Loucy (cell line): ENCODE measurements at regions not wholly inside any gene's neighbourhood (a gene's known extent, or its start where the extent isn't known, plus 50 kb on each side); places are given as distances from the start of the nearest gene placed in this dataset.

ENCODE experiments used
- H2AFZ ChIP-seq: fragments of 200-600 bp; sonication (generic); 2 replicates; pipeline ENCODE4 v1.6.0; 2016; ENCODE audit warnings: antibody characterized with exemption, mild to moderate bottlenecking, low read length, moderate library complexity
- H3F3A ChIP-seq: fragments of 200-600 bp; 2 replicates; pipeline ENCODE4 v1.6.0; 2016; ENCODE audit warnings: antibody characterized with exemption, low read depth, mild to moderate bottlenecking
- H3K27me3 ChIP-seq: fragments of 200-600 bp; sonication (generic); 2 replicates; pipeline ENCODE4 v1.6.1; 2014; ENCODE audit warnings: low read length, mild to moderate bottlenecking; ENCODE audit not compliant: insufficient read depth, poor library complexity, severe bottlenecking
- H3K36me3 ChIP-seq: fragments of 200-600 bp; sonication (generic); 2 replicates; pipeline ENCODE4 v1.6.1; 2016; ENCODE audit warnings: low read length; ENCODE audit not compliant: insufficient read depth
- H3K4me1 ChIP-seq: fragments of 200-600 bp; sonication (generic); 2 replicates; pipeline ENCODE4 v1.5.1; 2014; ENCODE audit warnings: low read length, mild to moderate bottlenecking; ENCODE audit not compliant: insufficient read depth, poor library complexity, severe bottlenecking
- H3K4me2 ChIP-seq: fragments of 200-600 bp; sonication (generic); 2 replicates; pipeline ENCODE4 v1.6.0; 2014; ENCODE audit warnings: antibody characterized with exemption, low read length, low read depth, mild to moderate bottlenecking; ENCODE audit not compliant: poor library complexity, severe bottlenecking
- H3K4me3 ChIP-seq: fragments of 200-600 bp; sonication (generic); 2 replicates; pipeline ENCODE4 v1.5.1; 2014; ENCODE audit warnings: low read length, mild to moderate bottlenecking, mixed read lengths; ENCODE audit not compliant: poor library complexity, severe bottlenecking
- H3K79me2 ChIP-seq: fragments of 200-600 bp; sonication (generic); 2 replicates; pipeline ENCODE4 v1.6.1; 2014; ENCODE audit warnings: low read length; ENCODE audit not compliant: insufficient read depth
- H3K9ac ChIP-seq: fragments of 200-600 bp; sonication (generic); 2 replicates; pipeline ENCODE4 v1.6.0; 2014; ENCODE audit warnings: mild to moderate bottlenecking, low read depth, low read length, moderate library complexity; ENCODE audit not compliant: poor library complexity, severe bottlenecking
- H3K9me2 ChIP-seq: fragments of 200-600 bp; sonication (generic); replicated peaks from 2 replicates; pipeline ENCODE4 v1.6.1; 2016; ENCODE audit warnings: low read depth, low read length, mixed read lengths
- H3K9me3 ChIP-seq: fragments of 200-600 bp; sonication (generic); 2 replicates; pipeline ENCODE4 v1.6.1; 2014; ENCODE audit warnings: mild to moderate bottlenecking, antibody characterized with exemption, low read length, low read depth; ENCODE audit not compliant: insufficient read depth
- H4K20me1 ChIP-seq: fragments of 200-600 bp; sonication (generic); 2 replicates; pipeline ENCODE4 v1.6.0; 2014; ENCODE audit warnings: antibody characterized with exemption, low read length, mild to moderate bottlenecking; ENCODE audit not compliant: insufficient read depth, poor library complexity, severe bottlenecking
- EZH2phosphoT487 ChIP-seq: fragments of 200-600 bp; IDR thresholded peaks from 2 replicates; pipeline ENCODE4 v1.6.1; 2018; ENCODE audit warnings: antibody characterized with exemption, mild to moderate bottlenecking, moderate library complexity, borderline replicate concordance
- TF ChIP-seq, protein P1 (sequence below): fragments of 200-600 bp; sonication (generic); conservative IDR thresholded peaks from 2 replicates; pipeline ENCODE4 v1.5.1; 2014; ENCODE audit warnings: mild to moderate bottlenecking, antibody characterized with exemption, low read length

DNA sequence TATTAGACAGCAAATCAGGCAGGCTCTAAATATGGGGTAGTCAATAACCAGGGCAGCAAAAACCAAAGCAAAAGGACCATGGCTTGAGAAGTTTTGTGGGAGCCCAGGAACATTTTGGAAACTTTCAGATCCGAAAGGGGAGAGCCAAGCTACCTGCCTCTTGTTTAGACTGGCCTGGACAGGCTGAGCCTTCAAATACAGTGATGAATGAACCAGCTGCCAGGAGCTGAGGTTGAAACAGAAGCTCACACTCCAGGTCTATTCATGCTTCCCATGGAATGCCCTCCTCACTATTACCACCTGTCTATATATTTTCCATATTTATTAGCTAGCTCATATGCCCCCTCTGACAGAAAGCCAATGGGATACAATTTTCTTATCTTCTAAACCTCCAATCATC is 150.8 kb upstream of the SLC44A1 start:
- no peaks in the 10 kb centered on the region for H3F3A ChIP-seq
- no peak overlapping the region for H3K9ac ChIP-seq
- TF ChIP-seq EZH2phosphoT487, result no peak
- TF ChIP-seq, protein P1, sequence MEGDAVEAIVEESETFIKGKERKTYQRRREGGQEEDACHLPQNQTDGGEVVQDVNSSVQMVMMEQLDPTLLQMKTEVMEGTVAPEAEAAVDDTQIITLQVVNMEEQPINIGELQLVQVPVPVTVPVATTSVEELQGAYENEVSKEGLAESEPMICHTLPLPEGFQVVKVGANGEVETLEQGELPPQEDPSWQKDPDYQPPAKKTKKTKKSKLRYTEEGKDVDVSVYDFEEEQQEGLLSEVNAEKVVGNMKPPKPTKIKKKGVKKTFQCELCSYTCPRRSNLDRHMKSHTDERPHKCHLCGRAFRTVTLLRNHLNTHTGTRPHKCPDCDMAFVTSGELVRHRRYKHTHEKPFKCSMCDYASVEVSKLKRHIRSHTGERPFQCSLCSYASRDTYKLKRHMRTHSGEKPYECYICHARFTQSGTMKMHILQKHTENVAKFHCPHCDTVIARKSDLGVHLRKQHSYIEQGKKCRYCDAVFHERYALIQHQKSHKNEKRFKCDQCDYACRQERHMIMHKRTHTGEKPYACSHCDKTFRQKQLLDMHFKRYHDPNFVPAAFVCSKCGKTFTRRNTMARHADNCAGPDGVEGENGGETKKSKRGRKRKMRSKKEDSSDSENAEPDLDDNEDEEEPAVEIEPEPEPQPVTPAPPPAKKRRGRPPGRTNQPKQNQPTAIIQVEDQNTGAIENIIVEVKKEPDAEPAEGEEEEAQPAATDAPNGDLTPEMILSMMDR, result no peak
- H3K4me2 ChIP-seq, result no peak overlapping the region
- H3K79me2 ChIP-seq, result no peaks in the 10 kb centered on the region
- H3K4me1 ChIP-seq, result no peaks in the 10 kb centered on the region
- no peaks in the 10 kb centered on the region for H3K9me2 ChIP-seq
- no peaks in the 10 kb centered on the region for H3K27me3 ChIP-seq
- H2AFZ ChIP-seq, result no peak overlapping the region
- H4K20me1 ChIP-seq, result no peaks in the 10 kb centered on the region
- H3K4me3 ChIP-seq, result no peak overlapping the region
- H3K9me3 ChIP-seq, result no peaks in the 10 kb centered on the region
- no peaks in the 10 kb centered on the region for H3K36me3 ChIP-seq

DNA sequence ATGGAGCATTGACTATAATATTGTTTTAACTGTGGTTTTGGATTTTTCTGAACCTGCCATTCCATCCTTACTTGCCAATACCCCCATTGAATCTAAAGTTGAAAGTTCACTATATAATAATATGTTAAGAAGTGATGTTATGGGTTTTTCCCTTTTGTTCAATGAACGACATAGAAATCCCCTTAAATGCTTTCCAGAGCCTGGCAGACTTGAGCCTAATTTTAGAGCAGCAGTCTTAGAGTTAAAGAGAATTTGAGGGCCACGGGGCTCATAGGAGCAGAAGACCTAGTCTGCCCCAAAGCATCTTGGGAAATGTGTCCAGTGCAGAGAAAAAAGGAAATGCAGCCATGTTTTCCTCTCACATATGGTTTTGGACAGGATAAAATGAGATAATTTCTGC is 146.1 kb upstream of the SLC44A1 start:
- Histone ChIP-seq H3K9me3 (no peaks in the 10 kb centered on the region), H2AFZ (no peak overlapping the region)

DNA sequence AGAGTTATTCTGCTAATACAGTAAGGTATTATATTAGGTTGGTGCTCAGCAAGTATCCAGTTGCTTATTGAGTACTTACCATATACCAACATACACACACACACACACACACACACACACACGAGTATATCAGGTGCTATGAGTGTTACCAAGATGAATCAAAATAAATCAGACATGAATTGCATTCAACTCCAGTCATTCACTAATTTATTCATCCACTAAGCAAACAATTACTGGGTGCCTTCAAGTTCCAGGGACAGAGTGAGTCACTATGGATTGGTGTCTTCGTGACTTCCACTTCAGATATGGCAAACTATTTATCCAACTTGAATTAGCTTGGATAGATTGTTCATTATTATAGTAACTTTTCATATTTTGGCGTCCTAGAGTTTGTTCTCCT is 140.7 kb upstream of the SLC44A1 start:
- no peaks in the 10 kb centered on the region for H3K27me3 ChIP-seq
- no peaks in the 10 kb centered on the region for H3K79me2 ChIP-seq
- TF ChIP-seq EZH2phosphoT487, result no peak
- TF ChIP-seq, protein P1, result no peak
- H3F3A ChIP-seq, result no peaks in the 10 kb centered on the region
- H3K4me2 ChIP-seq, result no peak overlapping the region
- no peaks in the 10 kb centered on the region for H3K9me2 ChIP-seq
- no peaks in the 10 kb centered on the region for H3K9me3 ChIP-seq
- H3K36me3 ChIP-seq, result no peaks in the 10 kb centered on the region
- no peak overlapping the region for H2AFZ ChIP-seq
- H3K4me3 ChIP-seq, result no peak overlapping the region
- no peak overlapping the region for H3K9ac ChIP-seq
- H3K4me1 ChIP-seq, result no peaks in the 10 kb centered on the region
- H4K20me1 ChIP-seq, result no peaks in the 10 kb centered on the region

More for the DNA sequence above, 146.1 kb upstream of the SLC44A1 start:
- no peaks in the 10 kb centered on the region for H3K27me3 ChIP-seq
- H3K4me2 ChIP-seq, result no peak overlapping the region
- H3F3A ChIP-seq, result no peaks in the 10 kb centered on the region
- H4K20me1 ChIP-seq, result no peaks in the 10 kb centered on the region
- no peak overlapping the region for H3K4me3 ChIP-seq
- no peaks in the 10 kb centered on the region for H3K9me2 ChIP-seq
- H3K4me1 ChIP-seq, result no peaks in the 10 kb centered on the region
- no peak overlapping the region for H3K9ac ChIP-seq
- TF ChIP-seq, protein P1, result no peak
- no peaks in the 10 kb centered on the region for H3K36me3 ChIP-seq
- H3K79me2 ChIP-seq, result no peaks in the 10 kb centered on the region
